AG04450 (cell line): ENCODE measurements at regions not wholly inside any gene's neighbourhood (a gene's known extent, or its start where the extent isn't known, plus 50 kb on each side); places are given as distances from the start of the nearest gene placed in this dataset.

Source experiments
- CTCF ChIA-PET: fragments of 300-600, 350-600 bp; formaldehyde crosslinking; extraction: SDS; loops from one replicate; lab custom pipeline; 2022; ENCODE audit warnings: antibody characterized with exemption, inconsistent platforms; lab: Charles Lee
- POLR2A ChIA-PET: fragments of 350-600 bp; formaldehyde crosslinking; extraction: SDS; loops from one replicate; lab custom pipeline; 2021; ENCODE audit warnings: antibody characterized with exemption, inconsistent platforms; lab: Yijun Ruan, JAX
- DNase-seq: peaks from one replicate; pipeline ENCODE4 v3.0.0-alpha.2; 2011; ENCODE audit warnings: low read depth, low spot score
- H3K27ac ChIP-seq: one replicate; pipeline ENCODE4 v1.5.1; 2012; ENCODE audit warnings: low read depth, low read length, control low read depth
- H3K27me3 ChIP-seq: one replicate; pipeline ENCODE4 v1.6.0; 2012; ENCODE audit warnings: low read length; ENCODE audit not compliant: control insufficient read depth, insufficient read depth
- H3K4me3 ChIP-seq: 2 replicates; pipeline ENCODE4 v1.5.1; 2011; ENCODE audit warnings: mild to moderate bottlenecking, low read depth, low read length, control low read depth
- H3K9me3 ChIP-seq: 2 replicates; pipeline ENCODE4 v1.5.1; 2012; ENCODE audit warnings: low read length; ENCODE audit not compliant: control insufficient read depth, insufficient read depth
- TF ChIP-seq, protein P1 (sequence below): IDR thresholded peaks from 2 replicates; pipeline ENCODE4 v1.5.1; 2011; ENCODE audit warnings: low read depth, low read length, control low read depth, inconsistent platforms

DNA sequence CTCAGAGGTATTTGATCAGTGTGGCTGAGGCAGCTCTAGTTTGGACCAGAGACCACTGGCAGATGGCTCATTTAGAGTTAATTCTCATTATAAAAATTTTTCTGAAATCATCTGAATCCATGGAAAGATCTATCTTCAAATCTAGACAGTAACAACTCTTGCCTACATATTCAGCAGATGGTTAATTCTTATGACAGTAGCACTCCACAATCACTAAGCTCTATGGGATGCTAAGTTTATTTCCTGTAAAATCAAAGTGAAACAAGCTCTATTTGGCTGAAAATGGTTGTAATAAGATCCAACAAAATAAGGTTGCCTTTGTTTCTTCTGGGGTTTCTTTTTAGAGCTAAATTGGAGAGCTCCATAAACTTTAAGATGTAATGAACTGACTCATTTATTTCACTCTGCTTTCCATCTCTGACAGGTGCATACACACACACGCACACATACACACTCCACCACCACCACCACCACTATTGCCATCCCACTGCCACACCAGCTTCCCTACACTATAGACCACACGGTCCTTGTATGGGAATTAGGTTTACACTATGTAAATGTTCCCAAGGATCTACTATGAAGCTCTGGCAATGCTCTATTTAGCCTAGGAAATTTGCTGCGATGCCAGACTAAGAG is 293.1 kb downstream of the RPAP3 start:
- no peak overlapping the region for H3K4me3 ChIP-seq
- no peaks in the 10 kb centered on the region for H3K9me3 ChIP-seq
- H3K27ac ChIP-seq = no peak overlapping the region
- H3K27me3 ChIP-seq = no peaks in the 10 kb centered on the region
- ChIA-PET POLR2A (no interaction called here), CTCF (no interaction called here)
- no peak for DNase-seq
- TF ChIP-seq, protein P1, sequence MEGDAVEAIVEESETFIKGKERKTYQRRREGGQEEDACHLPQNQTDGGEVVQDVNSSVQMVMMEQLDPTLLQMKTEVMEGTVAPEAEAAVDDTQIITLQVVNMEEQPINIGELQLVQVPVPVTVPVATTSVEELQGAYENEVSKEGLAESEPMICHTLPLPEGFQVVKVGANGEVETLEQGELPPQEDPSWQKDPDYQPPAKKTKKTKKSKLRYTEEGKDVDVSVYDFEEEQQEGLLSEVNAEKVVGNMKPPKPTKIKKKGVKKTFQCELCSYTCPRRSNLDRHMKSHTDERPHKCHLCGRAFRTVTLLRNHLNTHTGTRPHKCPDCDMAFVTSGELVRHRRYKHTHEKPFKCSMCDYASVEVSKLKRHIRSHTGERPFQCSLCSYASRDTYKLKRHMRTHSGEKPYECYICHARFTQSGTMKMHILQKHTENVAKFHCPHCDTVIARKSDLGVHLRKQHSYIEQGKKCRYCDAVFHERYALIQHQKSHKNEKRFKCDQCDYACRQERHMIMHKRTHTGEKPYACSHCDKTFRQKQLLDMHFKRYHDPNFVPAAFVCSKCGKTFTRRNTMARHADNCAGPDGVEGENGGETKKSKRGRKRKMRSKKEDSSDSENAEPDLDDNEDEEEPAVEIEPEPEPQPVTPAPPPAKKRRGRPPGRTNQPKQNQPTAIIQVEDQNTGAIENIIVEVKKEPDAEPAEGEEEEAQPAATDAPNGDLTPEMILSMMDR = no peak

DNA sequence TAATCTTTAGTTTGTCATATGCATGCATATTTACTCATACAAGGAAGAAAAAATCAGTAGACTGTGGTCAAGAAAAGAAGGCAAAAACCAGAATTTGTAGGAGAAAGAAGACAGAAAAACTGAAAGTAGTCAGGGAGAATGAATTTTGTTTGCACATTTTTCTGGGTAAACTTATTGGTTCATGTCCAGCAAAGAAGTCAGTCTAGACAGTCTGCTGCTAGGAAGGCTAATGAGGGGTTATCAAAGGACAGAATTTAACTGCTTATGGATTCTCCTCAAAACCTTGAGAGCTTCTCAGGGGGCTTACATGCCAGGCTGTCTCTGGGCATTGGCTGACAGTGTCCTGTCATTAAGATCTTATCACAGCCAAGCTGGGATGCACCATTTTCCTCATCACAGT is 293.9 kb downstream of the RPAP3 start:
- TF ChIP-seq, protein P1 = no peak
- ChIA-PET CTCF (no interaction called here), POLR2A (no interaction called here)

DNA sequence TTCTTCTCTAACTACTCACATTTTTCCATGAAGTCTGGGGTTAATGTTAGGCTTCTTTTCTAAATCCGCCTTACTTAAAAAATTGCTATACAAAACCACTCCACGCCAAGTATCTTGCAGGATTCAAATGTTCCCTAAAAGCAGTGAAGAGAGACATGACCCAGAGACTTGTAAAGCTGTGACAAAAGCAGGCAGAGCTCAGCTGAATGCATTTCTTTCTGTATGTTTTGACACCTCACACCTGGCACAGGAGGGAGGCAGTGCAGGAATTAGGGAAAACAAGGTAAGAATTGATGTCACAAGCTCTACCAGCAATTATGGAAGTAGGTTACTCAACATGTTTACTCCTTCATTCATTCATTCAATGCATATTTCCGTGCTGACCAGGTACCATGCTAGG is 295.0 kb downstream of the RPAP3 start:
- no peaks in the 10 kb centered on the region for H3K27me3 ChIP-seq
- no peak overlapping the region for H3K27ac ChIP-seq
- CTCF ChIA-PET = no interaction called here
- no peaks in the 10 kb centered on the region for H3K9me3 ChIP-seq
- TF ChIP-seq, protein P1 = no peak
- POLR2A ChIA-PET = no interaction called here
- no peak for DNase-seq
- H3K4me3 ChIP-seq = no peak overlapping the region

More for the DNA sequence above, 293.9 kb downstream of the RPAP3 start:
- Histone ChIP-seq H3K27ac (no peak overlapping the region), H3K4me3 (no peak overlapping the region), H3K9me3 (no peaks in the 10 kb centered on the region), H3K27me3 (no peaks in the 10 kb centered on the region)
- DNase-seq = no peak

DNA sequence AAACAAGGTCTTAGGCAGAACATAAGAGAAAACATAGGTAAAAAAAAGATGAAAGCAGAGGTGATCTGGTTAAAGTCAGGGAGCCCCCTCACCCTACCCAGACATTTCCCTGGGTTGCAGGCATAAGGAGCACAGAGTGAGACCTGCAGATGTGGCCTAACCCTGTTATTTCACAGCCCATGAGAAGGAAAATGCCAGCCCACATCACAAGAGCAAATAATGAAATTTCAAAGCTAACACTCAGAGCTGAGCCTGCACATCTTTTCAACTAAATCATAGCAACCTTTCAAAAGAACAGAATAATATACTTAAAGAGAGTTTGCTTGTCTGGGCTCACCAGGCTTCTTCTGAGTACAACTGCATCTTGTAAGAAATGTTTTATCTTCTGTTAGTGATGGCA is 295.4 kb downstream of the RPAP3 start:
- no peak overlapping the region for H3K27ac ChIP-seq
- H3K4me3 ChIP-seq = no peak overlapping the region
- no peak for DNase-seq
- TF ChIP-seq, protein P1 = no peak
- CTCF ChIA-PET = no interaction called here
- no peaks in the 10 kb centered on the region for H3K9me3 ChIP-seq
- POLR2A ChIA-PET = no interaction called here
- H3K27me3 ChIP-seq = no peaks in the 10 kb centered on the region

DNA sequence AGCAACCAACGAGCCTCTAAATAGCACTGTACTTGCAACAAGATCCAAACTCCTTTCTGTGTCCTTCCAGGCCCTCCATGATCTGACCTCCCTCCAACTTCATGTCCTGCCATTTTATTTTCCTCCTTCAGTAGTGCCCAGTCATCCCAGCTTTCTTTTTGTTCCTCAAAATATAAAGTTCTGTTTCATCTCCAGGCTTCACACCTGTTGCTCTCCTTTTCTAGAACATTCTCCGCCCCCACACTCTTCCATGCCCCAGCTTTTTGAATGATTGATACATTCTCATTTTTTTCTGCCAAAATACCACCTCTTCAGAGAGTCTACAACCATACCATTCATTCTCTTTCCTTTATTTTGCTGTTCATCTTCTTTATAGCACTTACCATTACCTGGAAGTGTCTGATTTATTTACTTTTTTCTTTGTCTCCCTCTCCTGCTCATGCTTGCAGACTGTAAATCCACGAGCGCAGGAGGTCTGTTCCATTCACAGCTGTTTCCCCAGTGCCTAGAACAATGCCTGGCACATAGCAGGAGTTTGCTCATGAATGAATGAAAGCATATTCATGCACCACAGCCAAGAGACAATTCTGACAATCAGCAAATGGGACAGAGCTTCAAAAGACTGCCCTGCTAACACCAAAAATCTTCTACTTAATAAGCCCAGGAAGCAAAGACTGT is 296.4 kb downstream of the RPAP3 start:
- no peak overlapping the region for H3K4me3 ChIP-seq
- no peak overlapping the region for H3K27ac ChIP-seq
- no peaks in the 10 kb centered on the region for H3K27me3 ChIP-seq
- ChIA-PET POLR2A (no interaction called here), CTCF (no interaction called here)
- DNase-seq = no peak
- TF ChIP-seq, protein P1 = no peak
- no peaks in the 10 kb centered on the region for H3K9me3 ChIP-seq
